OCI-LY1 (cell line): ENCODE measurements at regions not wholly inside any gene's neighbourhood (a gene's known extent, or its start where the extent isn't known, plus 50 kb on each side); places are given as distances from the start of the nearest gene placed in this dataset.

Source experiments
- H2AFZ ChIP-seq: fragments of 200-600 bp; sonication (generic), shearing (Covaris generic); 2 replicates; pipeline ENCODE4 v1.6.0; 2014; ENCODE audit warnings: antibody characterized with exemption, mild to moderate bottlenecking, low read length
- H3F3A ChIP-seq: fragments of 200-600 bp; sonication (generic), shearing (Covaris generic); 2 replicates; pipeline ENCODE4 v1.6.0; 2014; ENCODE audit warnings: mild to moderate bottlenecking, antibody characterized with exemption, low read length, moderate library complexity; ENCODE audit not compliant: insufficient read depth
- H3K27ac ChIP-seq: fragments of 200-600 bp; sonication (generic); 2 replicates; pipeline ENCODE4 v1.5.1; 2014; ENCODE audit warnings: low read length, mixed run types, mild to moderate bottlenecking, low read depth; ENCODE audit not compliant: poor library complexity, severe bottlenecking
- H3K27me3 ChIP-seq: fragments of 200-600 bp; sonication (generic); 2 replicates; pipeline ENCODE4 v1.6.0; 2014; ENCODE audit warnings: antibody characterized with exemption, mild to moderate bottlenecking, low read length, moderate library complexity; ENCODE audit not compliant: insufficient read depth
- H3K36me3 ChIP-seq: fragments of 200-600 bp; sonication (generic); 2 replicates; pipeline ENCODE4 v1.6.1; 2014; ENCODE audit warnings: mild to moderate bottlenecking, antibody characterized with exemption, low read length, moderate library complexity, mixed read lengths; ENCODE audit not compliant: insufficient read depth
- H3K4me1 ChIP-seq: fragments of 200-600 bp; sonication (generic); 2 replicates; pipeline ENCODE4 v1.5.1; 2014; ENCODE audit warnings: mild to moderate bottlenecking, low read length, moderate library complexity; ENCODE audit not compliant: insufficient read depth, severe bottlenecking
- H3K4me2 ChIP-seq: fragments of 200-600 bp; sonication (generic), shearing (Covaris generic); 2 replicates; pipeline ENCODE4 v1.6.1; 2014; ENCODE audit warnings: low read length
- H3K4me3 ChIP-seq: fragments of 200-600 bp; sonication (generic); 2 replicates; pipeline ENCODE4 v1.5.1; 2014; ENCODE audit warnings: low read length, low read depth, mild to moderate bottlenecking, mixed read lengths; ENCODE audit not compliant: poor library complexity, severe bottlenecking
- H3K79me2 ChIP-seq: fragments of 200-600 bp; shearing (Covaris generic); 2 replicates; pipeline ENCODE4 v1.6.1; 2016; ENCODE audit warnings: mixed run types, low read length, mixed read lengths; ENCODE audit not compliant: insufficient read depth
- H3K9ac ChIP-seq: fragments of 200-600 bp; sonication (generic), shearing (Covaris generic); 2 replicates; pipeline ENCODE4 v1.6.1; 2014; ENCODE audit warnings: mild to moderate bottlenecking, low read length, mixed read lengths
- H3K9me2 ChIP-seq: fragments of 200-600 bp; sonication (generic), shearing (Covaris generic); 2 replicates; pipeline ENCODE4 v1.6.1; 2014; ENCODE audit warnings: low read depth, mild to moderate bottlenecking, low read length, mixed read lengths
- H3K9me3 ChIP-seq: fragments of 200-600 bp; shearing (Covaris generic); 2 replicates; pipeline ENCODE4 v1.6.1; 2014; ENCODE audit warnings: low read length, mixed read lengths
- H4K20me1 ChIP-seq: fragments of 200-600 bp; sonication (generic), shearing (Covaris generic); 2 replicates; pipeline ENCODE4 v1.6.0; 2016; ENCODE audit warnings: mild to moderate bottlenecking, low read length; ENCODE audit not compliant: insufficient read depth
- CTCF ChIP-seq: fragments of 200-600 bp; sonication (generic), shearing (Covaris generic); IDR thresholded peaks from 2 replicates; pipeline ENCODE4 v1.5.1; 2017; ENCODE audit warnings: mild to moderate bottlenecking, antibody characterized with exemption, low read length, moderate library complexity, mixed read lengths
- EZH2 ChIP-seq: fragments of 200-600 bp; sonication (generic), shearing (Covaris generic); IDR thresholded peaks from 2 replicates; pipeline ENCODE4 v1.8.0; 2017; ENCODE audit warnings: borderline replicate concordance, mixed run types, mild to moderate bottlenecking, antibody characterized with exemption, low read length, moderate library complexity, mixed read lengths

DNA sequence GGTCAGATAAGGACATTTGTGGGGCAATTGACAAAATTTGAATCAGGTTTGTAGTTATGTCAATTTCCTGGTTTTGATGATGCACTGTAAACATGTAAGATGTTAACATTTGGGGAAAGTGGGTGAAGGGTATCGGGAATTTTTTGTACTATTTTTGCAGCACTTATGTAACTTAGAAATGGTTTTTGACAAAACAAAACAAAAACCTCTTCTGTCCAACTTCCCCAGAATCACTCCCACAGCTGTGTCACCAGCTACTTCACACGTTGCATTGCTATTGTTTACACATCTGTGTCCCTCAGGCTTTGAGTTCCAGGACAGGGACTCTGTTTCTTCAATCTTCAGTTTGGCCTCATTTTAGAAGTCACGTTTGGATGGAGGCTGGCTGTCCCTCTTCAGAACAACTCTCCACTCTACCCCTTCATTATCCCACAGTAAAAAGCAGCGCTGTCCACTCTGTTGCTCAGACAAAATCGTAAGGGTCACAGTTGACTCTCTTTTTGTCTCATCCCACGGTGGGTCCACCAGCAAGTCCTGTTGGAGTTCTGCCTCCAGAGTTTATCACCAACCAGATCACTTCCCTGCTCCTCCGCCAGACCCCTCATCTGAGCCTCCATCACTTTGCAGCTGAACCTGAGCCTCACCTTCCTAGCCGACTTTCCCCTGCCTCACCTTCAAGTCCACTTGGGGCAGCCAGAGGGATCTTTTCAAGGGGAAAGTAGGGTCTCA lies 63.2 kb downstream of the NENF start:
- Histone ChIP-seq H2AFZ (no peak overlapping the region), H3K27ac (no peak overlapping the region), H3K27me3 (no peaks in the 10 kb centered on the region; the same call in 1 of the 2 replicates), H3F3A (no peaks in the 10 kb centered on the region), H3K9ac (no peak overlapping the region), H3K4me1 (no peaks in the 10 kb centered on the region), H3K9me3 (no peaks in the 10 kb centered on the region), H3K4me3 (no peak overlapping the region), H3K36me3 (no peaks in the 10 kb centered on the region), H3K79me2 (no peaks in the 10 kb centered on the region), H3K4me2 (no peak overlapping the region), H3K9me2 (no peaks in the 10 kb centered on the region), H4K20me1 (no peaks in the 10 kb centered on the region)
- TF ChIP-seq CTCF = no peak
- no peak for TF ChIP-seq EZH2

- TF ChIP-seq CTCF (no peak), EZH2 (no peak)
- H3K9me3 ChIP-seq = no peaks in the 10 kb centered on the region
- no peak overlapping the region for H3K27ac ChIP-seq
- no peak overlapping the region for H3K9ac ChIP-seq
- no peak overlapping the region for H3K4me2 ChIP-seq
- no peak overlapping the region for H3K4me3 ChIP-seq
- no peaks in the 10 kb centered on the region for H3K79me2 ChIP-seq
- no peaks in the 10 kb centered on the region for H3F3A ChIP-seq
- H2AFZ ChIP-seq = no peak overlapping the region
- H3K27me3 ChIP-seq = no peaks in the 10 kb centered on the region; the same call in 1 of the 2 replicates
- H3K9me2 ChIP-seq = no peaks in the 10 kb centered on the region
- no peaks in the 10 kb centered on the region for H3K36me3 ChIP-seq
- no peaks in the 10 kb centered on the region for H4K20me1 ChIP-seq
- H3K4me1 ChIP-seq = no peaks in the 10 kb centered on the region
These were observed 64.0 kb downstream of the NENF start for GRCh38 chr1:212496682-212497081.

GRCh38 chr1:212497553-212497952 lies 64.8 kb downstream of the NENF start:
- Histone ChIP-seq H3K27ac (no peak overlapping the region), H2AFZ (no peak overlapping the region), H3K9ac (no peak overlapping the region)

More at GRCh38 chr1:212497553-212497952, 64.8 kb downstream of the NENF start:
- no peaks in the 10 kb centered on the region for H3K9me3 ChIP-seq
- H3K4me3 ChIP-seq = no peak overlapping the region
- TF ChIP-seq EZH2 (no peak), CTCF (no peak)
- H3K9me2 ChIP-seq = no peaks in the 10 kb centered on the region
- no peaks in the 10 kb centered on the region for H4K20me1 ChIP-seq
- H3K4me2 ChIP-seq = no peak overlapping the region
- no peaks in the 10 kb centered on the region for H3K79me2 ChIP-seq
- H3K4me1 ChIP-seq = no peaks in the 10 kb centered on the region
- no peaks in the 10 kb centered on the region for H3F3A ChIP-seq
- no peaks in the 10 kb centered on the region; the same call in 1 of the 2 replicates for H3K27me3 ChIP-seq
- no peaks in the 10 kb centered on the region for H3K36me3 ChIP-seq
